ENCODE measurements at regions not wholly inside any gene's neighbourhood (a gene's known extent, or its start where the extent isn't known, plus 50 kb on each side); places are given as distances from the start of the nearest gene placed in this dataset.

DNA sequence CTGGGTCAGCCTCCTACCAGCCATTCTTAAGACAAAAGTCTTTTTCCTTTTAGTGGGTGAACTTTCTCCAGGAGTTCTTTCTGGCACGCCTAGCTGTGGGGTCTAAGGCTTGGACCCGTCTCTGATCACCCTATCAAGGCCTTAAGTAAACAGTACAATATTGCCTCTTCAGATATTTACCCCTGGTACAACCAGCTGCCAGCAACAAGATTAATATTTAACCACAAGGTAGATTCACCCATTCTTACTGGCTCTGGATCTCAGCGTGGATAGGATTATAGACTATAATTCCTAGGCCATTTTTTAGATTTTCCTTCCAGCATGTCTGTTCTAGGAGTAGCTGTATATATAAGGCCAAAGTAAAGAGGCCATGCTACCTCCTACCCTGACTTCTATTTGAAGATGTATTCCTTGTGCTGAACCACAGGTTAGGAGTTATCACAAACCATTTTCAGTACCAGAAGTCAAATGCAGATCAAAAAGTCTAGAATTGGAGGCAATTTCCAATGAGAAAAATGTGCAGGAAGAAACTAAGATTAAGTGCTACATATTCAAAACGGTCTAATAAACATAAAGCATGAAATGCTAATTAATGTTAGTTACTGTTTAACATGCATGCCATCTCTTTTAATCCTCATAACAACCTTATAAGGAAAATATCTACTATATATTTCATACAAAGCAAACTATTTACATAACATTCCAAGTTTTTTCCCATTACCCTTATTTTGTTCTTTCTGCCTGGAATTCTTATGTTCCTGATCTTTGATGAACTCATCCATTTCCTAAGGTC lies 110.0 kb upstream of the SYN3 start:
- intact Hi-C loops (cut with micrococcal nuclease) (no loop called here), dilution Hi-C loops (cut with MboI; ENCODE audit: extremely low pct_ligation_motif_present, low sequenced_read_pairs) (no loop called here)
- no peak overlapping the region for H3K4me2 ChIP-seq (ENCODE audit: insufficient read depth, low read length)
- no peaks in the 10 kb centered on the region for H3K27me3 ChIP-seq (ENCODE audit: control insufficient read depth in 2 of 2, insufficient read depth in 2 of 2, low read length in 2 of 2)
- DNase-seq (ENCODE audit: low read depth, low spot score) (no peak), FAIRE-seq (no peak)
- peaks cover 4% of the 10 kb centered on the region for H3K9me3 ChIP-seq (replicated peaks; ENCODE audit: control insufficient read depth, insufficient read depth, low read length)
- TF ChIP-seq POLR2A (IDR thresholded peaks at IDR 0.05; ENCODE audit: low read depth, low read length), result no peak
- no peak for TF ChIP-seq MAX (IDR thresholded peaks at IDR 0.05; ENCODE audit: insufficient read depth, insufficient read length)
- TF ChIP-seq EZH2 (IDR thresholded peaks at IDR 0.05; ENCODE audit: borderline replicate concordance, low read depth, low read length, severe bottlenecking), result no peak
- no peak overlapping the region for H3K9ac ChIP-seq (replicated peaks; ENCODE audit: extremely low read depth, insufficient read depth, low read length)
- H3K4me1 ChIP-seq (ENCODE audit: control insufficient read depth, extremely low read depth, insufficient read depth, low read length), result no peaks in the 10 kb centered on the region
- H4K20me1 ChIP-seq (replicated peaks; ENCODE audit: control insufficient read depth, extremely low read depth, insufficient read depth, low read length), result no peaks in the 10 kb centered on the region
- no peak overlapping the region for H3K27ac ChIP-seq (ENCODE audit: insufficient read depth, low read depth, low read length)
- H3K4me3 ChIP-seq (replicated peaks in 1 of 3; ENCODE audit: insufficient read depth in 1 of 3, low read depth in 1 of 3, low read length in 3 of 3), result no peak overlapping the region
- H3K79me2 ChIP-seq (ENCODE audit: control insufficient read depth, insufficient read depth, low read length), result no peaks in the 10 kb centered on the region
- BruUV-seq (replicated peaks), result no TSS peak
- no peak overlapping the region for H2AFZ ChIP-seq (ENCODE audit: low read depth, low read length)
- no peaks in the 10 kb centered on the region for H3K36me3 ChIP-seq (ENCODE audit: control insufficient read depth in 2 of 2, extremely low read depth in 1 of 2, insufficient read depth in 2 of 2, low read length in 2 of 2)
- H3K9me1 ChIP-seq (replicated peaks; ENCODE audit: control insufficient read depth, extremely low read depth, insufficient read depth, low read length), result no peaks in the 10 kb centered on the region
- CTCF ChIA-PET, result no interaction called here
- POLR2A ChIA-PET, result no interaction called here

- Histone ChIP-seq H3K4me1 (ENCODE audit: control insufficient read depth, extremely low read depth, insufficient read depth, low read length) (no peaks in the 10 kb centered on the region), H3K9me1 (replicated peaks; ENCODE audit: control insufficient read depth, extremely low read depth, insufficient read depth, low read length) (no peaks in the 10 kb centered on the region), H3K36me3 (ENCODE audit: control insufficient read depth in 2 of 2, extremely low read depth in 1 of 2, insufficient read depth in 2 of 2, low read length in 2 of 2) (no peaks in the 10 kb centered on the region), H3K4me2 (ENCODE audit: insufficient read depth, low read length) (no peak overlapping the region), H2AFZ (ENCODE audit: low read depth, low read length) (no peak overlapping the region), H3K79me2 (ENCODE audit: control insufficient read depth, insufficient read depth, low read length) (no peaks in the 10 kb centered on the region), H3K4me3 (replicated peaks in 1 of 3; ENCODE audit: insufficient read depth in 1 of 3, low read depth in 1 of 3, low read length in 3 of 3) (no peak overlapping the region), H3K9me3 (replicated peaks; ENCODE audit: control insufficient read depth, insufficient read depth, low read length) (peaks cover 5% of the 10 kb centered on the region), H3K9ac (replicated peaks; ENCODE audit: extremely low read depth, insufficient read depth, low read length) (no peak overlapping the region), H3K27ac (ENCODE audit: insufficient read depth, low read depth, low read length) (no peak overlapping the region), H3K27me3 (ENCODE audit: control insufficient read depth in 2 of 2, insufficient read depth in 2 of 2, low read length in 2 of 2) (no peaks in the 10 kb centered on the region), H4K20me1 (replicated peaks; ENCODE audit: control insufficient read depth, extremely low read depth, insufficient read depth, low read length) (no peaks in the 10 kb centered on the region)
- POLR2A ChIA-PET, result no interaction called here
- intact Hi-C loops (cut with micrococcal nuclease) (no loop called here), dilution Hi-C loops (cut with MboI; ENCODE audit: extremely low pct_ligation_motif_present, low sequenced_read_pairs) (no loop called here)
- DNase-seq (ENCODE audit: low read depth, low spot score), result no peak
- TF ChIP-seq JUN (IDR thresholded peaks at IDR 0.05; ENCODE audit: borderline replicate concordance, insufficient read depth, insufficient read length, low read depth), result no peak
- no peak for TF ChIP-seq POLR2A (IDR thresholded peaks at IDR 0.05; ENCODE audit: low read depth, low read length)
- no peak for TF ChIP-seq EZH2 (IDR thresholded peaks at IDR 0.05; ENCODE audit: borderline replicate concordance, low read depth, low read length, severe bottlenecking)
- TF ChIP-seq FOS (IDR thresholded peaks at IDR 0.05; ENCODE audit: borderline replicate concordance, insufficient read depth, low read length), result no peak
- no peak for TF ChIP-seq MYC (IDR thresholded peaks at IDR 0.05; ENCODE audit: low read depth, low read length)
- no peak for TF ChIP-seq MAX (IDR thresholded peaks at IDR 0.05; ENCODE audit: insufficient read depth, insufficient read length)
- TF ChIP-seq POLR2AphosphoS5 (IDR thresholded peaks at IDR 0.05; ENCODE audit: insufficient read depth, low read depth, low read length), result no peak
- TF ChIP-seq, protein P1, sequence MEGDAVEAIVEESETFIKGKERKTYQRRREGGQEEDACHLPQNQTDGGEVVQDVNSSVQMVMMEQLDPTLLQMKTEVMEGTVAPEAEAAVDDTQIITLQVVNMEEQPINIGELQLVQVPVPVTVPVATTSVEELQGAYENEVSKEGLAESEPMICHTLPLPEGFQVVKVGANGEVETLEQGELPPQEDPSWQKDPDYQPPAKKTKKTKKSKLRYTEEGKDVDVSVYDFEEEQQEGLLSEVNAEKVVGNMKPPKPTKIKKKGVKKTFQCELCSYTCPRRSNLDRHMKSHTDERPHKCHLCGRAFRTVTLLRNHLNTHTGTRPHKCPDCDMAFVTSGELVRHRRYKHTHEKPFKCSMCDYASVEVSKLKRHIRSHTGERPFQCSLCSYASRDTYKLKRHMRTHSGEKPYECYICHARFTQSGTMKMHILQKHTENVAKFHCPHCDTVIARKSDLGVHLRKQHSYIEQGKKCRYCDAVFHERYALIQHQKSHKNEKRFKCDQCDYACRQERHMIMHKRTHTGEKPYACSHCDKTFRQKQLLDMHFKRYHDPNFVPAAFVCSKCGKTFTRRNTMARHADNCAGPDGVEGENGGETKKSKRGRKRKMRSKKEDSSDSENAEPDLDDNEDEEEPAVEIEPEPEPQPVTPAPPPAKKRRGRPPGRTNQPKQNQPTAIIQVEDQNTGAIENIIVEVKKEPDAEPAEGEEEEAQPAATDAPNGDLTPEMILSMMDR (IDR thresholded peaks at IDR 0.05; ENCODE audit: extremely low read depth in 1 of 2, insufficient read depth in 1 of 2, low read depth in 1 of 2, low read length in 2 of 2), result no peak
- no peak for TF ChIP-seq GATA2 (IDR thresholded peaks at IDR 0.05; ENCODE audit: insufficient read depth, insufficient read length, low read depth, low read length)
- CTCF ChIA-PET, result no interaction called here
- BruUV-seq (replicated peaks), result no TSS peak
- FAIRE-seq, result no peak
These were observed 108.0 kb upstream of the SYN3 start for GRCh38 chr22:33166206-33166605.

All from endothelial cell of umbilical vein (primary cell).